ENCODE measurements at regions not wholly inside any gene's neighbourhood (a gene's known extent, or its start where the extent isn't known, plus 50 kb on each side); places are given as distances from the start of the nearest gene placed in this dataset.

DNA sequence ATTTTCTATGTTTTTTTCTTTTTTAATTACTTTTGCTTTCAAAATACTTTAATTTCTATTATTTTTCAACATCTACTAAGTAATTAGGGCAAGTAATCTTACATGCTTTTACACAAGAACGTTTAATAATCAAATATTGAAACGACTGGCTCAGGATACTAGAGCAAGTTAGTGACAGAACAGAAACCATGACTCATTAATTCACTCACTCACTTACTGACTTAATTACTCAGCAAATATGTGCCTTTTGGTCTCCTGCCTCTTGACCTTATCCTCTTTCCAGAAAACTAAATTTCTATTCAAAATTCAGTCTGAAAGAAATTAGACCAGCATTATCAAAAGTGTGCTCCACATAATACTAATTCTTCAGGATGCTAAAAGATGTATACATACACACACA, 314.9 kb upstream of the TEX13C start:
- TF ChIP-seq, protein P1, sequence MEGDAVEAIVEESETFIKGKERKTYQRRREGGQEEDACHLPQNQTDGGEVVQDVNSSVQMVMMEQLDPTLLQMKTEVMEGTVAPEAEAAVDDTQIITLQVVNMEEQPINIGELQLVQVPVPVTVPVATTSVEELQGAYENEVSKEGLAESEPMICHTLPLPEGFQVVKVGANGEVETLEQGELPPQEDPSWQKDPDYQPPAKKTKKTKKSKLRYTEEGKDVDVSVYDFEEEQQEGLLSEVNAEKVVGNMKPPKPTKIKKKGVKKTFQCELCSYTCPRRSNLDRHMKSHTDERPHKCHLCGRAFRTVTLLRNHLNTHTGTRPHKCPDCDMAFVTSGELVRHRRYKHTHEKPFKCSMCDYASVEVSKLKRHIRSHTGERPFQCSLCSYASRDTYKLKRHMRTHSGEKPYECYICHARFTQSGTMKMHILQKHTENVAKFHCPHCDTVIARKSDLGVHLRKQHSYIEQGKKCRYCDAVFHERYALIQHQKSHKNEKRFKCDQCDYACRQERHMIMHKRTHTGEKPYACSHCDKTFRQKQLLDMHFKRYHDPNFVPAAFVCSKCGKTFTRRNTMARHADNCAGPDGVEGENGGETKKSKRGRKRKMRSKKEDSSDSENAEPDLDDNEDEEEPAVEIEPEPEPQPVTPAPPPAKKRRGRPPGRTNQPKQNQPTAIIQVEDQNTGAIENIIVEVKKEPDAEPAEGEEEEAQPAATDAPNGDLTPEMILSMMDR (IDR thresholded peaks at IDR 0.05; ENCODE audit: low read depth, low read length, missing input control), result no peak
- no peak for TF ChIP-seq YY1 (IDR thresholded peaks at IDR 0.05)
- no peak for TF ChIP-seq EGR1 (IDR thresholded peaks at IDR 0.05; ENCODE audit: low read depth in 2 of 2)
- no peak for TF ChIP-seq SP1 (IDR thresholded peaks at IDR 0.05)
- no peak for TF ChIP-seq RAD21 (IDR thresholded peaks at IDR 0.05)
- TF ChIP-seq GABPA (IDR thresholded peaks at IDR 0.05 in 1 of 2, conservative IDR thresholded peaks at IDR 0.05 in 1 of 2), result no peak
- TF ChIP-seq, protein P2, sequence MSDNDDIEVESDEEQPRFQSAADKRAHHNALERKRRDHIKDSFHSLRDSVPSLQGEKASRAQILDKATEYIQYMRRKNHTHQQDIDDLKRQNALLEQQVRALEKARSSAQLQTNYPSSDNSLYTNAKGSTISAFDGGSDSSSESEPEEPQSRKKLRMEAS (IDR thresholded peaks at IDR 0.05), result no peak
- TF ChIP-seq NR2F2 (IDR thresholded peaks at IDR 0.05), result no peak
- TF ChIP-seq HNF4A (conservative IDR thresholded peaks at IDR 0.05), result no peak
- TF ChIP-seq TAF1 (conservative IDR thresholded peaks at IDR 0.05), result no peak
- TF ChIP-seq JUND (IDR thresholded peaks at IDR 0.05), result no peak
- TF ChIP-seq FOXA1 (IDR thresholded peaks at IDR 0.05), result no peak
- TF ChIP-seq, protein P3, sequence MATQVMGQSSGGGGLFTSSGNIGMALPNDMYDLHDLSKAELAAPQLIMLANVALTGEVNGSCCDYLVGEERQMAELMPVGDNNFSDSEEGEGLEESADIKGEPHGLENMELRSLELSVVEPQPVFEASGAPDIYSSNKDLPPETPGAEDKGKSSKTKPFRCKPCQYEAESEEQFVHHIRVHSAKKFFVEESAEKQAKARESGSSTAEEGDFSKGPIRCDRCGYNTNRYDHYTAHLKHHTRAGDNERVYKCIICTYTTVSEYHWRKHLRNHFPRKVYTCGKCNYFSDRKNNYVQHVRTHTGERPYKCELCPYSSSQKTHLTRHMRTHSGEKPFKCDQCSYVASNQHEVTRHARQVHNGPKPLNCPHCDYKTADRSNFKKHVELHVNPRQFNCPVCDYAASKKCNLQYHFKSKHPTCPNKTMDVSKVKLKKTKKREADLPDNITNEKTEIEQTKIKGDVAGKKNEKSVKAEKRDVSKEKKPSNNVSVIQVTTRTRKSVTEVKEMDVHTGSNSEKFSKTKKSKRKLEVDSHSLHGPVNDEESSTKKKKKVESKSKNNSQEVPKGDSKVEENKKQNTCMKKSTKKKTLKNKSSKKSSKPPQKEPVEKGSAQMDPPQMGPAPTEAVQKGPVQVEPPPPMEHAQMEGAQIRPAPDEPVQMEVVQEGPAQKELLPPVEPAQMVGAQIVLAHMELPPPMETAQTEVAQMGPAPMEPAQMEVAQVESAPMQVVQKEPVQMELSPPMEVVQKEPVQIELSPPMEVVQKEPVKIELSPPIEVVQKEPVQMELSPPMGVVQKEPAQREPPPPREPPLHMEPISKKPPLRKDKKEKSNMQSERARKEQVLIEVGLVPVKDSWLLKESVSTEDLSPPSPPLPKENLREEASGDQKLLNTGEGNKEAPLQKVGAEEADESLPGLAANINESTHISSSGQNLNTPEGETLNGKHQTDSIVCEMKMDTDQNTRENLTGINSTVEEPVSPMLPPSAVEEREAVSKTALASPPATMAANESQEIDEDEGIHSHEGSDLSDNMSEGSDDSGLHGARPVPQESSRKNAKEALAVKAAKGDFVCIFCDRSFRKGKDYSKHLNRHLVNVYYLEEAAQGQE (IDR thresholded peaks at IDR 0.05), result no peak
